ENCODE measurements at regions not wholly inside any gene's neighbourhood (a gene's known extent, or its start where the extent isn't known, plus 50 kb on each side); places are given as distances from the start of the nearest gene placed in this dataset.
"Not testable (repeated sequence)": the region's sequence is repeated elsewhere in the genome, so short reads cannot be mapped to it uniquely, and the experiment has no call there.

DNA sequence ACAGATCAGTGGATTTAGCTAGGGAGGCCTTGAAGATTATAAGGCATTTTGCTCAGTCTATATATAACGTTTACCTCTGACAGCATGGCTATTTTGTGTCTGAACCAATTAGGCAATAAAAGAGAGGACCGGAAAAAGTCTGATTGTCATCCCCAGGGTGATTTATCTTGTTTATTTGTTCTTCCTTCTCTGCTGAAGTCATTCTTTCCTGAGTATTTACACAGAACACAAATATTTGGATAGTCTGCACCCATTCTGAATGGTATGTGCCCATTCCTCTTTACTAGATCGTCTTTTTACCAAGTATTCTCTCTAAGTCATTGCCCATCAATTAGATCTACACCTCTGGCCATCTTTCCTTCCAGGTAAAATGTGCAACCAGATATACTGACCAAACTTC, 1602.9 kb downstream of the KCNT2 start:
- no peak for DNase-seq

GRCh38 chr1:194990483-194990882, 1617.8 kb downstream of the KCNT2 start:
- no peak for DNase-seq

DNA sequence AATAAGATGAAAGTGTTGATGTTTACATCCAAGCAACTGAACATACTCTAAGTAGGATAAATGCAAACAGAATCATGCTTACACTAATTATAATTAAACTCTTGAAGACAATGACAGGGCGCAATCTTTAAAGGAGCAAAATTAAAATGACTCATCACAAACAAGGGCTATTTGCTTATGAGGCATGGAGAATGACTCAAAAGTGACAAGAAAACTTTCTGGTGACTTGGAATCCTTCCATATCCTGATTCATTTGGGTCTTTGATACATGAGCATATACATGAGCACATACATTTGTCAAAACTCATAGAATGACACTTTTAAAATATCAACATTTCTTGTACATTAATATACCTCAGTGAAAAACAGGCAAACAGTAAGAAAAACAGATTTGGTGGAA, 1632.3 kb downstream of the KCNT2 start:
- no peak for DNase-seq

- no peak for DNase-seq
Measured at GRCh38 chr1:194968916-194969315, 1639.3 kb downstream of the KCNT2 start.

- no peak for DNase-seq
Measured at GRCh38 chr1:194959795-194960194, 1648.4 kb downstream of the KCNT2 start.

DNA sequence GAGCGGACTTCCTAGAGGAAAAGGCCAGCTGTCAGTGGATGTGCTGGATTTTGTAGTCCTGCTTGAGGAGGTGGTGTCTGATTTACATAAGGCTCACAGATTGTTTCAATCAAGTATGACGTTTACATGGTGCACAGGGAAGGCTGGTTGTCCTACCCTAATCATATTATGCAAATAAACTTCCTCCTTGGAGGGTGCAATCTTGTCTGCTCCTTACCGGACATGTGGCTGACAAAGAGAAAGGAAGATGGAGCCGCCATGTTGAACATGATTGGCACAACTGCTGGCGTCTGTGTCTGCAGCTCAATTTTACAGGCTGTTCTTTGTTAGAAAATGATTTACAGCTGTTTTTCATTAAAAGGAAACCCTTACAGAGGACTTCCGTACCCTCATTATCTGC, 1656.1 kb downstream of the KCNT2 start:
- DNase-seq: no peak

GRCh38 chr1:194950584-194950983, 1657.7 kb downstream of the KCNT2 start:
- DNase-seq: no peak

DNA sequence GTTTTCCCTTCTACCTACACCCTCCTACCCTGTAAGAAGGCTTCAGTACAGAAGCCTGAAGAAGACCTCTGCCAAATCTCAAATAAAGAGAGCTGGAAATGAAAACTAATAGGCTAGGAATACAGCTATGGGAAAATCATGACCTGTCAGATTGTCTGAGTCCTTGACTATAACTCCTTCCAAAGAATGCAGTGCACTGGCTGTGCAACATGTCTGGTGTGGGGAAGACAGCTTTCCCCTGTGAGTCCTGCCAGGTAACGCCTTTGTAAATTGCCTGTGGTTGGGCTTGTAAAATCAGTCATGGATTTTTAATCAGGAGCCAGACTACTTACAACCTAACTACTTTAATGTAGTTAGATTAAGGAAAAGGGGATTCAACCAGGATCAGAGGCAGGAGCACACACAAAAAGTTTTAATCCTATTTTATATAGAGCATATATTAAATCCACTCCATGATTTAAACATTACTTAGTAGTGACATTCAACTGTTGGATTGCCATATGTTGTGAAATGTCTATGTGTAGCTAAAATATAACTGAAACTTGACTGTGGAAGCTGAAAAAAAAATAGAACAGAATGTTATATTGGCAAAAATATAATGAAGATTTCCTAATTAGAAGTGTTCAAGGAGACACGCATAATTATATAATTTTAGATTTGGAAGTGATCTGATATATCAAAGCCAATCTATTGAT, 1667.8 kb downstream of the KCNT2 start:
- DNase-seq: no peak

DNA sequence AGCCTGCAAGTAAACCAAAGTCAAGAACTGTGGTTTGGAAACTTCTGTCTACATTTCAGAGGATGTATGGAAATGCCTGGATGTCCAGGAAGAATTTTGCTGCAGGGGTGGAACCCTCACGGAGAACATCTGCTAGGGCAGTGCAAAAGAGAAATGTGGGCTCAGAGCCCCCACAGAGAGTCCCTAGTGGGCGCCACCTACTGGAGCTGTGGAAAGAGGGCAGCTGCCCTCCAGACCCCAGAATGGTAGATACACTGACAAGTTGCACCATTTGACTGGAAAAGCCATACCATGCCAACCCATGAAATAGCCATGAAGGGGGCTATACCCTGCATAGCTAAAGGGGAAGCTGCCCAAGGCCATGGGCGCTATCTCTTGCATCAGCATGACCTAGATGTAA, 1672.4 kb downstream of the KCNT2 start:
- DNase-seq: no peak

DNA sequence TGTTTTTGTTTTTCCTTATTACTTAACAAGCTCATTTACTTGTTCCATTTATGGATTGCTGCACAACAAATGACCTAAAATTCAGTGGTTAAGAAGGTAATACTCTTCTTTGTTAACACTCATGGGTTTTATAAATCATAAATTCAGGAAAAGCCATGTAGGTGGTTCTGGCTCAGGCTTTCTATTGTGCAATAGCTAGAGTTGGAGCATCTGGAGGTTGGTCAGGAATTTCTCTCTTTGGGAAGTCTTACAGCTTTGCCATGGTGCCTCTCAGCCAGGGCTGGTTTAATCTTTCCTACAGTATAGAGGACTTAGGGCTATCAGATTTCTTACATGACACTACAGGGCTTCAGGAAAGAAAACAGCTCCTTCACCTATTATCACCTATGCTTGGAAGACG, 1677.1 kb downstream of the KCNT2 start:
- no peak for DNase-seq

GRCh38 chr1:194930132-194930531, 1678.1 kb downstream of the KCNT2 start:
- DNase-seq: no peak

- no peak for DNase-seq
Measured at GRCh38 chr1:194929357-194929756, 1678.9 kb downstream of the KCNT2 start.

- DNase-seq: no peak
Measured at GRCh38 chr1:194919146-194919545, 1689.1 kb downstream of the KCNT2 start.

DNA sequence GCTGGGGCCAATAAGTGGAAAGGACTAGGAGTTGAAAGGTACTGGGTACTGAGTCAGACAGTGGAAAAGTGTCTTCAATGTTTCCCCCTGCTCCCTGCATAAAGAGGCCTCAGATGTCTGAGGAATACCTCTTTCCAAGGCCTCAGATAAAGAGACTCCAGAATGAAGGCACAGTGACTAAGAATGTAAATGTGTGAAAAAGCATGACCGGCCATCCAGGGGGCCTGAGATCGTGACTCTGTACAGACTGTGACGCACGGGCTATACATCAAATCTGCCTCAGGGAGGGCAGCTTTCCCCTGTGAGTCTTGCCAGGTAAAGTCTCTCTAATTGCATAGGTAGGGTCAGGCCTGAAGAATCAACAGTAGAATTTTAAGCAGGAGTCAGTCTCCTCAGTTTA, 1690.5 kb downstream of the KCNT2 start:
- DNase-seq: no peak

GRCh38 chr1:194908643-194909042, 1699.6 kb downstream of the KCNT2 start:
- DNase-seq: no peak

DNA sequence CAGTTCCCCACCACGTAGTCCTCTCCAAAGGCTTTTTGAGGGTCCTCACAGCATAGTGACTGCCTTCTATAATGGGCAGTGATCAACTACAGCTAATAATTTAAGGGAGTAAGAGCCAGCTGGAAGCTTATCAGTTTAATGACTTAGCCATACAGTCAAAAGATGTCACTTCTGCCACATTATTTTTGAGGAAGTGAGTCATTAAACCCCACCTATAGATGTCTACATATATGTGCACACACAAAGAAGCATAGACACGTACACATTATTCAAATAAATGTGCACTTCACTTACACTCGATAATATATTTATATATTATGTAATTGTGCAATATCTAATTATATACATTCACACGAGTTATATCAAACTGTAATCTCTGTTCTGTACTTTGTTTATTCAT, 1704.7 kb downstream of the KCNT2 start:
- no peak for DNase-seq

GRCh38 chr1:194889310-194889709, 1702.9 kb upstream of the B3GALT2 start:
- DNase-seq: no peak

- no peak for DNase-seq
Measured at GRCh38 chr1:194870860-194871259, 1684.4 kb upstream of the B3GALT2 start.

GRCh38 chr1:194866153-194866552, 1679.7 kb upstream of the B3GALT2 start:
- DNase-seq: no peak

DNA sequence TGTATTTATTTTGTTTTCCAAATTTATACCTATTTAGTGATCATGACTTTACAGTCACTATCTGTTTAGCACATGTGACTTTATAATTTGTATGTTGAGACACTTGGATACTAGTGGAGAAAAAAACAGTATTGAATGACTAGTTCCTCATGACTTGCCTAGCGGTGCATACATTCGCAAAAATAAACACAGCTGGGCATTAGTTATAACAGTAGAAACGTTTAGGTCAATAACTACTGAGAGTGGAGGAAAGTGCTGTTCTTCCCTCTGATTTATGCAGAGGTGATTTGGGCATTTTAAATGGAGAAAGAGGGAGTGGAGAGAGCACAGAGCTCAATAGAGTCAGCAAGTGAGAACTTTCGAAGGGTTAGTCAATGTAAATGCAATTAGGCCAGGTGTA, 1679.0 kb upstream of the B3GALT2 start:
- DNase-seq: no peak

DNA sequence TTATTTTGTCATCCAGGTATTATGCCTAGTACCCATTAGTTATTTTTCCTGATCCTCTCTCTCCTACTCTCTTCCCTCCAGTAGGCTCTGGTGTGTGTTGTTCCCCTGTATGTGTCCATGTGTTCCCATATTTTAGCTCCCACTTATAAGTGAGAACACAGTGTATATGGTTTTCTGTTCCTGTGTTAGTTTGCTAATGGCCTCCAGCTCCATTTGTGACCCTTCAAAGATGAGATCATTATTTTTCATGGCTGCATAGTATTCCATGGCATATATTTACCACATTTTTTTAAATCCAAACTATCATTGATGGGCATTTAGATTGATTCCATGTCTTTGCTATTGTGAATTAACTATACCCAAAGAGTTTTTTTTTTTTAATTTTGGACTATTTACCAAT, 1675.7 kb upstream of the B3GALT2 start:
- no peak for DNase-seq

DNA sequence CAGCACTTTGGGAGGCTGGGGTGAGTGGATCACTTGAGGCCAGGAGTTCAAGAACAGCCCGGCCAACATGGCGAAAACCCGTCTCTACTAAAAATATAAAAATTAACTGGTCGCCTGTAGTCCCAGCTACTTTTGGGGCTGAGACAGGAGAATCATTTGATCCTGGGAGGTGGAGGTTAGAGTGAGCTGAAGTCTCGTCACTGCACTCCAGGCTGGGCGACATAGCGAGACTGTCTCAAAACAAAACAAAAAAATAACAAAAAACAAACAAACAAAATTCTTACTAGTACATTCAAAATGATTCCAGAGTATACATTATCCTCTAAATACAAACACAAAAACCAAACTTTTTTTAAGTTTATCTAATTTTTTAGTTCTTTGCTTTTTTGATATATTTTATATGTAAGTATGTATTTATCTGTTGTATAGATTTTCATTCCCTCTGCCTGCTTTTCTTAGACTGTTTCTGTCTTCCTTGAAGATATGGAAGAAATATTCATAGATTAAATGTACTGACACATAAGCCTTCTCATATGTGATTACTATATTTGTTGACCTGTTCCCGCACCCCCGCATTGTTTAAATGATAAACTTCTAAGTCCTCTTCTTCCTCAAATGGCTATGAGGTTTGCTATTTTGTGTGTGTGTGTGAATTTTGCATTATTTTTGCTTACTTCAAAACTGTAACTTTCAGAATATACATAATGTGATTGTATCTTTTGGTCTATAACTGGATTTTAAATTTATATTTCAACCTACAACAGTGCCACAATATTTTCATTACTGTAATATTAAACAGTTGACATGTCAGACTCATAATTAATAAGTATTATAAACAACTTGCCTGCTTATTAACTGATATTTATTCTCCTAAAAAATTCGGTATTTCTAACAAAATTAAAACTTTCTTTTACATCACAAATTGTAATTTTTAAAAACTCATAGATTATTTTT, 1674.1 kb upstream of the B3GALT2 start:
- DNase-seq: no peak

DNA sequence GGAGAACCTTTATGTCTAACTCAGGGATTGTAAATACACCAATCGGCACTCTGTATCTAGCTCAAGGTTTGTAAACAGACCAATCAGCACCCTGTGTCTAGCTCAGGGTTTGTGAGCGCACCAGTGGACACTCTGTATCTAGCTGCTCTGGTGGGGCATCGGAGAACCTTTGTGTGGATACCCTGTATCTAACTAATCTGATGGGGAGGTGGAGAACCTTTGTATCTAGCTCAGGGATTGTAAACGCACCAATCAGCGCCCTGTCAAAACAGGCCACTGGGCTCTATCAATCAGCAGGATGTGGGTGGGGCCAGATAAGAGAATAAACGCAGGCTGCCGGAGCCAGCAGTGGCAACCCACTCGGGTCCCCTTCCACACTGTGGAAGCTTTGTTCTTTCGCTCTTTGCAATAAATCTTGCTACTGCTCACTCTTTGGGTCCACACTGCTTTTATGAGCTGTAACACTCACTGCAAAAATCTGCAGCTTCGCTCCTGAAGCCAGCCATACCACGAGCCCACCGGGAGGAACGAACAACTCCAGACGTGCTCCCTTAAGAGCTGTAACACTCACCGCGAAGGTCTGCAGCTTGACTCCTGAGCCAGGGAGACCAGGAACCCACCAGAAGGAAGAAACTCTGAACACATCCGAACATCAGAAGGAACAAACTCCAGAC, 1673.2 kb upstream of the B3GALT2 start:
- DNase-seq: not testable (repeated sequence)

Measured in NCI-H146 (cell line).